Kidney (tissue), 13 donors: ENCODE measurements at regions not wholly inside any gene's neighbourhood (a gene's known extent, or its start where the extent isn't known, plus 50 kb on each side); places are given as distances from the start of the nearest gene placed in this dataset.

Source experiments
- DNase-seq, 5 donors: peaks; one replicate each; pipeline ENCODE4 v3.0.0-alpha.2; 2013 to 2020
- FAIRE-seq: peaks from 2 replicates; lab custom pipeline; 2012; peaks lifted over from hg19 to GRCh38; lab: Jason Lieb, UNC
- H3K27ac ChIP-seq, 2 donors: one replicate each; pipeline ENCODE4 v1.7.0; 2013; ENCODE audit warnings: low read depth in 2 of 2, low read length in 2 of 2, inconsistent platforms in 1 of 2
- H3K27me3 ChIP-seq: one replicate; pipeline ENCODE4 v1.7.1; 2013; ENCODE audit warnings: low read length, inconsistent platforms; ENCODE audit not compliant: control insufficient read depth, insufficient read depth
- H3K36me3 ChIP-seq, 3 donors: one replicate each; pipeline versions ENCODE4 v1.7.0 to v1.7.1; 2013; ENCODE audit warnings: low read length in 3 of 3, control low read depth in 1 of 3, inconsistent platforms in 1 of 3; ENCODE audit not compliant: insufficient read depth in 3 of 3, control insufficient read depth in 2 of 3
- H3K4me1 ChIP-seq, 3 donors: one replicate each; pipeline versions ENCODE4 v1.7.0 to v1.7.1; 2013; ENCODE audit warnings: low read length in 3 of 3, inconsistent platforms in 1 of 3, low read depth in 1 of 3; ENCODE audit not compliant: control insufficient read depth in 2 of 3, insufficient read depth in 2 of 3
- H3K4me3 ChIP-seq, 3 donors: one replicate each; pipeline versions ENCODE4 v1.7.0 to v1.8.1; 2013; ENCODE audit warnings: low read length in 3 of 3, control low read depth in 1 of 3, inconsistent platforms in 1 of 3
- H3K9ac ChIP-seq, 3 donors: one replicate each; pipeline versions ENCODE4 v1.7.0 to v1.7.1; 2013; ENCODE audit warnings: low read length in 3 of 3, control low read depth in 1 of 3, inconsistent platforms in 1 of 3
- H3K9me3 ChIP-seq, 3 donors: one replicate each; pipeline versions ENCODE4 v1.7.0 to v1.7.1; 2013; ENCODE audit warnings: low read length in 3 of 3, control low read depth in 1 of 3, inconsistent platforms in 1 of 3; ENCODE audit not compliant: control insufficient read depth in 2 of 3, insufficient read depth in 1 of 3
- intact Hi-C: fragments of 100-400 bp; cut with DNase I; formaldehyde crosslinking; loops from one replicate; pipeline ENCODE4 v1.11.1; 2022
- TF ChIP-seq, protein P1 (sequence below): IDR thresholded peaks from 3 replicates; pipeline ENCODE4 v1.5.1; 2012; ENCODE audit warnings: mild to moderate bottlenecking, moderate library complexity, borderline replicate concordance; ENCODE audit not compliant: insufficient read depth; ENCODE audit errors: extremely low read depth
- donor health status: control.
- donor health status: control.
- donor health status: control.
- donor health status: control.
- donor health status: control.
- donor health status: DM: yes; HTN: yes; CAD: no.
- donor health status: Normal renal cell carcinoma (clear cell type).

DNA sequence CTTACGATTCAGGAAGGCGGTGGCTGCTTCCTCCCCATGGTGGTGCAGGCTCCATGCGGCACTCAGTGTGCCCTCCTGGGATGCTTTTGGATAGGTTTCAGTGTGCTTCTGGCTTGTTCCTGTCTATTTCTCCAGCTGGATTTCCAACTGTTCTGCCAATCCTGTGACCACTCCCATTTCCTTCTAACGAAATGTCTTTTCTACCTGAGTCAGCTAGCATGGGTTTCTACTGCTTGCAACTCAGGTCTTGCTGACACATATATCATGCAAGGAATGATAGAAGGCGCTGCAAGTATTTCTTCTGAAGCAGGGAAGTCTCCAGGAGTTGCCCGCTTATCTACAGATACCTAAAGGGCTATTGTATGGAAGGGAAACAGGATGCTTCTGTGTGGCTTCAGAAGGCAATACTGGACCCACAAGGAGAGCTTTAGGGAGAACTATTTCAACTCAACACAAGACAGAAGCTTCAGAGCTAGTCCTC lies 244.4 kb downstream of the OPA1 start:
- no peak overlapping the region for H3K9ac ChIP-seq
- DNase-seq (no peak), FAIRE-seq (no peak)
- no peaks in the 10 kb centered on the region for H3K27me3 ChIP-seq
- TF ChIP-seq, protein P1, sequence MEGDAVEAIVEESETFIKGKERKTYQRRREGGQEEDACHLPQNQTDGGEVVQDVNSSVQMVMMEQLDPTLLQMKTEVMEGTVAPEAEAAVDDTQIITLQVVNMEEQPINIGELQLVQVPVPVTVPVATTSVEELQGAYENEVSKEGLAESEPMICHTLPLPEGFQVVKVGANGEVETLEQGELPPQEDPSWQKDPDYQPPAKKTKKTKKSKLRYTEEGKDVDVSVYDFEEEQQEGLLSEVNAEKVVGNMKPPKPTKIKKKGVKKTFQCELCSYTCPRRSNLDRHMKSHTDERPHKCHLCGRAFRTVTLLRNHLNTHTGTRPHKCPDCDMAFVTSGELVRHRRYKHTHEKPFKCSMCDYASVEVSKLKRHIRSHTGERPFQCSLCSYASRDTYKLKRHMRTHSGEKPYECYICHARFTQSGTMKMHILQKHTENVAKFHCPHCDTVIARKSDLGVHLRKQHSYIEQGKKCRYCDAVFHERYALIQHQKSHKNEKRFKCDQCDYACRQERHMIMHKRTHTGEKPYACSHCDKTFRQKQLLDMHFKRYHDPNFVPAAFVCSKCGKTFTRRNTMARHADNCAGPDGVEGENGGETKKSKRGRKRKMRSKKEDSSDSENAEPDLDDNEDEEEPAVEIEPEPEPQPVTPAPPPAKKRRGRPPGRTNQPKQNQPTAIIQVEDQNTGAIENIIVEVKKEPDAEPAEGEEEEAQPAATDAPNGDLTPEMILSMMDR, result no peak
- intact Hi-C loops, result no loop called here
- no peak overlapping the region for H3K27ac ChIP-seq
- H3K4me3 ChIP-seq, result no peak overlapping the region
- H3K9me3 ChIP-seq, result no peaks in the 10 kb centered on the region
- no peaks in the 10 kb centered on the region for H3K36me3 ChIP-seq
- peaks cover 0 to 5% (median 4%) of the 10 kb centered on the region in 3 donors for H3K4me1 ChIP-seq

DNA sequence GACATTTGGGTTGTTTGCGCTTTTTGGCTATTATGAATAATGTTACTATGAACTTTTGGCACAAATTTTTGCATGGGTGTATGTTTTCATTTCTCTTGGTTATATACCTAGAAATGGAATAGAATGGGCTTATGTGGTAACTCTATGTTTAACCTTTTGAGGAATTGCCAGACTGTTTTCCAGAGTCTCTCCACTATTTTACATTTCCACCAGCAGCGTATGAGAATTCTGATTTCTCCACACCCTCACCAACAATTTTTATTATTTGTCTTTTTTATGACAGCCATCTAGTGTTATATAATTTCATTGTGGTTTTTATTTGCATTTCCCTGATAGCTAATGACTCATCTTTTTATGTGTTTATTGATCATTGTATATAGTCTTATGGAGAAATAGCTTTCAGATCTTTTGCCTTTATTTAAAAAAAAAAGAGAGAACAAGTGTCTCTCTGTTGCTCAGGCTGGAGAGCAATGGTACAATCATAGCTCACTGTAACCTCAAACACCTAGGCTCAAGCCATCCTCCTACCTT lies 247.2 kb downstream of the OPA1 start:
- Histone ChIP-seq H3K27ac (no peak overlapping the region), H3K4me3 (no peak overlapping the region), H3K36me3 (no peaks in the 10 kb centered on the region), H3K27me3 (no peaks in the 10 kb centered on the region), H3K4me1 (peaks cover 0 to 25% (median 19%) of the 10 kb centered on the region in 3 donors), H3K9me3 (no peaks in the 10 kb centered on the region), H3K9ac (no peak overlapping the region)
- no peak for FAIRE-seq
- intact Hi-C loops, result no loop called here
- no peak for DNase-seq
- TF ChIP-seq, protein P1, result no peak

DNA sequence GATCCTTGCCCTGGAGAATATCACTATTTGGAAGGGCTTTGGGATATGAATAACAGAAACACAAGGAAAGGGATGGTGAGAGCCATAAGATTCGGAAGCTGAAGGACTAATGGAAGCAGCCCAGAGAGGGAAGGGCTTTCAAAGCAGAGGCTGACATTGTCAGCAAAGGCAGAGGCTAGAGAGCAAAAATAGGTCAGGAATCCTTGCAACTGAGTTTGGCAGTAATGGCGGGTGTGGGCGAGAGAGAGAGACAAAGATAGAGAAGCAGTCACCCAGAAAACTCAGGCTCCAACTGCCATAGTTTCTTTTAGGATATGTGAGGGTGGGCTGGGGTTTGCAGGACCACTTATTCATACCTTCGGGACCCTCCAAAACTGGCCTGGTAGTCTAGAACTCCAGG lies 248.6 kb downstream of the OPA1 start:
- no peak for DNase-seq
- no peak overlapping the region for H3K4me3 ChIP-seq
- peaks cover 0 to 31% (median 25%) of the 10 kb centered on the region in 3 donors for H3K4me1 ChIP-seq
- intact Hi-C loops, result no loop called here
- H3K36me3 ChIP-seq, result no peaks in the 10 kb centered on the region
- no peak overlapping the region for H3K27ac ChIP-seq
- no peak overlapping the region for H3K9ac ChIP-seq
- no peaks in the 10 kb centered on the region for H3K27me3 ChIP-seq
- H3K9me3 ChIP-seq, result no peaks in the 10 kb centered on the region
- no peak for FAIRE-seq
- TF ChIP-seq, protein P1, result no peak
